OCI-LY1 (cell line): ENCODE measurements at regions not wholly inside any gene's neighbourhood (a gene's known extent, or its start where the extent isn't known, plus 50 kb on each side); places are given as distances from the start of the nearest gene placed in this dataset.

Experiments
- H2AFZ ChIP-seq: fragments of 200-600 bp; sonication (generic), shearing (Covaris generic); 2 replicates; pipeline ENCODE4 v1.6.0; 2014; ENCODE audit warnings: antibody characterized with exemption, mild to moderate bottlenecking, low read length
- H3F3A ChIP-seq: fragments of 200-600 bp; sonication (generic), shearing (Covaris generic); 2 replicates; pipeline ENCODE4 v1.6.0; 2014; ENCODE audit warnings: mild to moderate bottlenecking, antibody characterized with exemption, low read length, moderate library complexity; ENCODE audit not compliant: insufficient read depth
- H3K27ac ChIP-seq: fragments of 200-600 bp; sonication (generic); 2 replicates; pipeline ENCODE4 v1.5.1; 2014; ENCODE audit warnings: low read length, mixed run types, mild to moderate bottlenecking, low read depth; ENCODE audit not compliant: poor library complexity, severe bottlenecking
- H3K27me3 ChIP-seq: fragments of 200-600 bp; sonication (generic); 2 replicates; pipeline ENCODE4 v1.6.0; 2014; ENCODE audit warnings: antibody characterized with exemption, mild to moderate bottlenecking, low read length, moderate library complexity; ENCODE audit not compliant: insufficient read depth
- H3K36me3 ChIP-seq: fragments of 200-600 bp; sonication (generic); 2 replicates; pipeline ENCODE4 v1.6.1; 2014; ENCODE audit warnings: mild to moderate bottlenecking, antibody characterized with exemption, low read length, moderate library complexity, mixed read lengths; ENCODE audit not compliant: insufficient read depth
- H3K4me1 ChIP-seq: fragments of 200-600 bp; sonication (generic); 2 replicates; pipeline ENCODE4 v1.5.1; 2014; ENCODE audit warnings: mild to moderate bottlenecking, low read length, moderate library complexity; ENCODE audit not compliant: insufficient read depth, severe bottlenecking
- H3K4me2 ChIP-seq: fragments of 200-600 bp; sonication (generic), shearing (Covaris generic); 2 replicates; pipeline ENCODE4 v1.6.1; 2014; ENCODE audit warnings: low read length
- H3K4me3 ChIP-seq: fragments of 200-600 bp; sonication (generic); 2 replicates; pipeline ENCODE4 v1.5.1; 2014; ENCODE audit warnings: low read length, low read depth, mild to moderate bottlenecking, mixed read lengths; ENCODE audit not compliant: poor library complexity, severe bottlenecking
- H3K79me2 ChIP-seq: fragments of 200-600 bp; shearing (Covaris generic); 2 replicates; pipeline ENCODE4 v1.6.1; 2016; ENCODE audit warnings: mixed run types, low read length, mixed read lengths; ENCODE audit not compliant: insufficient read depth
- H3K9ac ChIP-seq: fragments of 200-600 bp; sonication (generic), shearing (Covaris generic); 2 replicates; pipeline ENCODE4 v1.6.1; 2014; ENCODE audit warnings: mild to moderate bottlenecking, low read length, mixed read lengths
- H3K9me2 ChIP-seq: fragments of 200-600 bp; sonication (generic), shearing (Covaris generic); 2 replicates; pipeline ENCODE4 v1.6.1; 2014; ENCODE audit warnings: low read depth, mild to moderate bottlenecking, low read length, mixed read lengths
- H3K9me3 ChIP-seq: fragments of 200-600 bp; shearing (Covaris generic); 2 replicates; pipeline ENCODE4 v1.6.1; 2014; ENCODE audit warnings: low read length, mixed read lengths
- H4K20me1 ChIP-seq: fragments of 200-600 bp; sonication (generic), shearing (Covaris generic); 2 replicates; pipeline ENCODE4 v1.6.0; 2016; ENCODE audit warnings: mild to moderate bottlenecking, low read length; ENCODE audit not compliant: insufficient read depth
- CTCF ChIP-seq: fragments of 200-600 bp; sonication (generic), shearing (Covaris generic); IDR thresholded peaks from 2 replicates; pipeline ENCODE4 v1.5.1; 2017; ENCODE audit warnings: mild to moderate bottlenecking, antibody characterized with exemption, low read length, moderate library complexity, mixed read lengths
- EZH2 ChIP-seq: fragments of 200-600 bp; sonication (generic), shearing (Covaris generic); IDR thresholded peaks from 2 replicates; pipeline ENCODE4 v1.8.0; 2017; ENCODE audit warnings: borderline replicate concordance, mixed run types, mild to moderate bottlenecking, antibody characterized with exemption, low read length, moderate library complexity, mixed read lengths

- no peaks in the 10 kb centered on the region for H3K27me3 ChIP-seq
- H3F3A ChIP-seq: no peaks in the 10 kb centered on the region
- H3K79me2 ChIP-seq: no peaks in the 10 kb centered on the region
- H3K4me1 ChIP-seq: no peaks in the 10 kb centered on the region
- H3K9me3 ChIP-seq: no peaks in the 10 kb centered on the region
- no peaks in the 10 kb centered on the region for H4K20me1 ChIP-seq
- H3K27ac ChIP-seq: no peak overlapping the region
- no peaks in the 10 kb centered on the region for H3K36me3 ChIP-seq
- no peak overlapping the region for H3K4me3 ChIP-seq
- no peaks in the 10 kb centered on the region for H3K9me2 ChIP-seq
- H2AFZ ChIP-seq: no peak overlapping the region
- no peak overlapping the region for H3K9ac ChIP-seq
- TF ChIP-seq CTCF (no peak), EZH2 (no peak)
- H3K4me2 ChIP-seq: no peak overlapping the region
These were observed 306.3 kb downstream of the ENC1 start for GRCh38 chr5:74334062-74334761.

GRCh38 chr5:74333430-74333829 lies 307.1 kb downstream of the ENC1 start:
- H3K27ac ChIP-seq: no peak overlapping the region
- no peaks in the 10 kb centered on the region for H4K20me1 ChIP-seq
- no peaks in the 10 kb centered on the region for H3K9me2 ChIP-seq
- TF ChIP-seq CTCF (no peak), EZH2 (no peak)
- no peaks in the 10 kb centered on the region for H3K79me2 ChIP-seq
- no peaks in the 10 kb centered on the region; the same call in 1 of the 2 replicates for H3K36me3 ChIP-seq
- H3K4me1 ChIP-seq: no peaks in the 10 kb centered on the region
- H3K9ac ChIP-seq: no peak overlapping the region
- no peaks in the 10 kb centered on the region for H3K27me3 ChIP-seq
- no peak overlapping the region for H3K4me2 ChIP-seq
- no peak overlapping the region for H2AFZ ChIP-seq
- no peak overlapping the region for H3K4me3 ChIP-seq
- no peaks in the 10 kb centered on the region for H3F3A ChIP-seq
- no peaks in the 10 kb centered on the region for H3K9me3 ChIP-seq

- Histone ChIP-seq H2AFZ (no peak overlapping the region), H3K36me3 (no peaks in the 10 kb centered on the region; the same call in 1 of the 2 replicates), H3K79me2 (no peaks in the 10 kb centered on the region), H3K4me3 (no peak overlapping the region), H3K9ac (no peak overlapping the region), H3K4me2 (no peak overlapping the region), H3K27me3 (no peaks in the 10 kb centered on the region), H3F3A (no peaks in the 10 kb centered on the region), H4K20me1 (no peaks in the 10 kb centered on the region), H3K4me1 (peaks cover 1% of the 10 kb centered on the region), H3K9me3 (no peaks in the 10 kb centered on the region), H3K9me2 (no peaks in the 10 kb centered on the region), H3K27ac (no peak overlapping the region)
- TF ChIP-seq EZH2 (no peak), CTCF (no peak)
These were observed 307.8 kb downstream of the ENC1 start for GRCh38 chr5:74332682-74333081.
